ENCODE measurements at regions not wholly inside any gene's neighbourhood (a gene's known extent, or its start where the extent isn't known, plus 50 kb on each side); places are given as distances from the start of the nearest gene placed in this dataset.

DNA sequence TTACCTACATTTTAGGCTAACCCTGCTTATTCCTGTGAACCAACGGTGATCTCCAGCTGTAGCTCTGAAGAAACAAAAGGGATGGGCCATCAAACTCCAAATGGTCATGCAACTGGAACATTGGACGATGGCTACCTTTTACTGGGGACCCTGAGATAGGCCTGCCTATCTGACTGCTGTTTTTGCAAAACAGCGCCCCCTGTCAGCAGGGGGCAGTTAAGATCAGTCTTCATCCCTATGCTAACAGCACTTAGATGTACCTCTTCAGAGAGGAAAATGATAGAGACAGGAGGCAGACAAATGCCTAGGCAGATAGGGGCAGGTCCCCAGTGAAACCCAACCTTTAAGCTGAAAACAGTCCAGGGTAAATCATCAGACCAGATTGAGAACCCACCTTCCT is 1085.4 kb upstream of the SORCS1 start:
- no peak for TF ChIP-seq EGR1 (IDR thresholded peaks at IDR 0.05)
- no peak for TF ChIP-seq RAD21 (IDR thresholded peaks at IDR 0.05; ENCODE audit: low read depth)
- TF ChIP-seq CREB1 (IDR thresholded peaks at IDR 0.05; ENCODE audit: low read depth): no peak
- TF ChIP-seq FOXM1 (IDR thresholded peaks at IDR 0.05; ENCODE audit: borderline replicate concordance, low read depth): no peak
- TF ChIP-seq, protein P1, sequence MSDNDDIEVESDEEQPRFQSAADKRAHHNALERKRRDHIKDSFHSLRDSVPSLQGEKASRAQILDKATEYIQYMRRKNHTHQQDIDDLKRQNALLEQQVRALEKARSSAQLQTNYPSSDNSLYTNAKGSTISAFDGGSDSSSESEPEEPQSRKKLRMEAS (IDR thresholded peaks at IDR 0.05): no peak
- TF ChIP-seq, protein P2, sequence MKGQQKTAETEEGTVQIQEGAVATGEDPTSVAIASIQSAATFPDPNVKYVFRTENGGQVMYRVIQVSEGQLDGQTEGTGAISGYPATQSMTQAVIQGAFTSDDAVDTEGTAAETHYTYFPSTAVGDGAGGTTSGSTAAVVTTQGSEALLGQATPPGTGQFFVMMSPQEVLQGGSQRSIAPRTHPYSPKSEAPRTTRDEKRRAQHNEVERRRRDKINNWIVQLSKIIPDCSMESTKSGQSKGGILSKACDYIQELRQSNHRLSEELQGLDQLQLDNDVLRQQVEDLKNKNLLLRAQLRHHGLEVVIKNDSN (IDR thresholded peaks at IDR 0.05): no peak
- TF ChIP-seq, protein P3, sequence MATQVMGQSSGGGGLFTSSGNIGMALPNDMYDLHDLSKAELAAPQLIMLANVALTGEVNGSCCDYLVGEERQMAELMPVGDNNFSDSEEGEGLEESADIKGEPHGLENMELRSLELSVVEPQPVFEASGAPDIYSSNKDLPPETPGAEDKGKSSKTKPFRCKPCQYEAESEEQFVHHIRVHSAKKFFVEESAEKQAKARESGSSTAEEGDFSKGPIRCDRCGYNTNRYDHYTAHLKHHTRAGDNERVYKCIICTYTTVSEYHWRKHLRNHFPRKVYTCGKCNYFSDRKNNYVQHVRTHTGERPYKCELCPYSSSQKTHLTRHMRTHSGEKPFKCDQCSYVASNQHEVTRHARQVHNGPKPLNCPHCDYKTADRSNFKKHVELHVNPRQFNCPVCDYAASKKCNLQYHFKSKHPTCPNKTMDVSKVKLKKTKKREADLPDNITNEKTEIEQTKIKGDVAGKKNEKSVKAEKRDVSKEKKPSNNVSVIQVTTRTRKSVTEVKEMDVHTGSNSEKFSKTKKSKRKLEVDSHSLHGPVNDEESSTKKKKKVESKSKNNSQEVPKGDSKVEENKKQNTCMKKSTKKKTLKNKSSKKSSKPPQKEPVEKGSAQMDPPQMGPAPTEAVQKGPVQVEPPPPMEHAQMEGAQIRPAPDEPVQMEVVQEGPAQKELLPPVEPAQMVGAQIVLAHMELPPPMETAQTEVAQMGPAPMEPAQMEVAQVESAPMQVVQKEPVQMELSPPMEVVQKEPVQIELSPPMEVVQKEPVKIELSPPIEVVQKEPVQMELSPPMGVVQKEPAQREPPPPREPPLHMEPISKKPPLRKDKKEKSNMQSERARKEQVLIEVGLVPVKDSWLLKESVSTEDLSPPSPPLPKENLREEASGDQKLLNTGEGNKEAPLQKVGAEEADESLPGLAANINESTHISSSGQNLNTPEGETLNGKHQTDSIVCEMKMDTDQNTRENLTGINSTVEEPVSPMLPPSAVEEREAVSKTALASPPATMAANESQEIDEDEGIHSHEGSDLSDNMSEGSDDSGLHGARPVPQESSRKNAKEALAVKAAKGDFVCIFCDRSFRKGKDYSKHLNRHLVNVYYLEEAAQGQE (IDR thresholded peaks at IDR 0.05; ENCODE audit: low read depth): no peak
- no peak for TF ChIP-seq TEAD4 (IDR thresholded peaks at IDR 0.05)
- TF ChIP-seq TCF12 (IDR thresholded peaks at IDR 0.05; ENCODE audit: low read depth): no peak
- no peak for TF ChIP-seq YY1 (IDR thresholded peaks at IDR 0.05; ENCODE audit: low read depth)
- TF ChIP-seq NFIC (IDR thresholded peaks at IDR 0.05): no peak
- no peak for TF ChIP-seq TAF1 (IDR thresholded peaks at IDR 0.05; ENCODE audit: low read depth)
- TF ChIP-seq EP300 (IDR thresholded peaks at IDR 0.05; ENCODE audit: borderline replicate concordance): no peak
- TF ChIP-seq CEBPB (IDR thresholded peaks at IDR 0.05): no peak
- no peak for TF ChIP-seq ZBTB7A (IDR thresholded peaks at IDR 0.05; ENCODE audit: low read depth)

DNA sequence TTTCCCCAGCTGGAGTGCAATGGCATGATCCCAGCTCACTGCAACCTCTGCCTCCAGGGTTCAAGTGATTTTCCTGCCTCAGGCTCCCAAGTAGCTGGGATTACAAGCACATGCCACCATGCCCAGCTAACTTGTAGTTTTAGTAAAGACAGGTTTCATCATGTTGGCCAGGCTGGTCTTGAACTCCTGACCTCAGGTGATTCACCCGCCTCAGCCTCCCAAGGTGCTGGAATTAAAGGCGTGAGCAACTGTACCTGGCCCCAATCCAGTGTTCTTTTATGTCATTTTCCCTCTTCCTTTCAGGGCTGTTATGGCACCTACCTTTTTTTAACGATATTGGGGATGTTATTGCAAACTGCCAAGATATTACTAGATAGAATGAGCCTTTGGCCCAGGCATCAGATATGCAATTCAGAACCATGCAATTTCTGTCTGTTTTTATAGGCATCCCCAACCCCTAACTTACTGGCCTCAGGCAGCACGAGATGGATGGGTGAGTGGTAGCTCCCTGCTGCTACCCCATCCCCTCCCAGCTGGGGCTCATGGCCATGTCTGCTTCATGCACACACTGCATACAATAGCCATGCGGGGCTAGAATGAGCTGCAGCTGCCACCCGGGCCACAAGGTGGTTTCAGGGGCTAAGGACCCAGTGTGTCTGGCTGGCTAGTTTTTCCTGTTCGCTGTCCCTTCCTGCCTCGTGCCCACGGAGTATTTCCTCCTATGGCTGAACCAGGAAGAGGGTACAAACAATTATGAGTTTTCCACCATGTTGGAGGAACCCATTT is 1080.1 kb upstream of the SORCS1 start:
- TF ChIP-seq ZBTB7A (IDR thresholded peaks at IDR 0.05; ENCODE audit: low read depth) (no peak), NFIC (IDR thresholded peaks at IDR 0.05) (no peak), TCF12 (IDR thresholded peaks at IDR 0.05; ENCODE audit: low read depth) (no peak), FOXM1 (IDR thresholded peaks at IDR 0.05; ENCODE audit: borderline replicate concordance, low read depth) (no peak), TAF1 (IDR thresholded peaks at IDR 0.05; ENCODE audit: low read depth) (no peak), EP300 (IDR thresholded peaks at IDR 0.05; ENCODE audit: borderline replicate concordance) (no peak), YY1 (IDR thresholded peaks at IDR 0.05; ENCODE audit: low read depth) (no peak), RAD21 (IDR thresholded peaks at IDR 0.05; ENCODE audit: low read depth) (no peak), CEBPB (IDR thresholded peaks at IDR 0.05) (no peak), TEAD4 (IDR thresholded peaks at IDR 0.05) (no peak), EGR1 (IDR thresholded peaks at IDR 0.05) (no peak), CREB1 (IDR thresholded peaks at IDR 0.05; ENCODE audit: low read depth) (no peak)
- TF ChIP-seq, protein P1 (IDR thresholded peaks at IDR 0.05): no peak
- TF ChIP-seq, protein P2 (IDR thresholded peaks at IDR 0.05): no peak
- TF ChIP-seq, protein P3 (IDR thresholded peaks at IDR 0.05; ENCODE audit: low read depth): no peak

DNA sequence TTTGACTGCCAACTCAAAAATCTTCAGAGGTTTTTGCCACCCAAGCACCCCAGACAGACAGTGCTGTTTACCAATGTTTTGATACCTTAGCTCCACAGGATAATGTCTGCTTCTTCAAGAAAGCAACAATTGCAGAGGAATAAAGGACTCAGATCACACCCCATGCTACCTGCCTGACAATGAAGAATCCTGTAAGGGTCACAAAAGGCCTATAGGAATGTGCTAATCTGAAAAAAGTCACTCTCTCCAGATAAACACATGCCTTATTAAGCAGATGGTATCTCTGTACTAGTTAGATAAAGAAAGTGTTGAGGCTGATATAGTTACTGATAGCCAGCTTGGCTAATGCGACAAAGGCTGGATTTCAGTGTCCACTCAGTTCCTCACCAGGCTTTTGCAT is 1076.7 kb upstream of the SORCS1 start:
- no peak for TF ChIP-seq RAD21 (IDR thresholded peaks at IDR 0.05; ENCODE audit: low read depth)
- TF ChIP-seq NFIC (IDR thresholded peaks at IDR 0.05): no peak

DNA sequence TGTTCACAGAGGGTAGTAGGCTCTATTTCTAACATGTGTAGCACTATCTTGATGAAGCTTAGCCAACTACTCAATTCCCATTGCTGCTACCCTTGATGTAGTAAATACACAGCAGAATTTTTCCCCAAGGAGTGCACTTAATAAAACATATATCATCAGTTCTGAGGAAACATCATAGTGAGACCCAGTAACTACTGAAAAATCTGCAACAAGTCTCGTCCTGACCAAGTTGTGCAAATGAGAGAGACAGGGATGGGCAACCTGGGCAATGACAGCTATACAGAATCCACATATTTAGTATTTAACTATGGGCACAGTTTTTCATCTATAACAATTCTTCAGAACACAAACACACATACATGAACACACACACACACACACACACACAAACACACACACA is 1073.8 kb upstream of the SORCS1 start:
- TF ChIP-seq RAD21 (IDR thresholded peaks at IDR 0.05; ENCODE audit: low read depth) (no peak), CREB1 (IDR thresholded peaks at IDR 0.05; ENCODE audit: low read depth) (no peak), TCF12 (IDR thresholded peaks at IDR 0.05; ENCODE audit: low read depth) (no peak), EP300 (IDR thresholded peaks at IDR 0.05; ENCODE audit: borderline replicate concordance) (no peak), TEAD4 (IDR thresholded peaks at IDR 0.05) (no peak), YY1 (IDR thresholded peaks at IDR 0.05; ENCODE audit: low read depth) (no peak), EGR1 (IDR thresholded peaks at IDR 0.05) (no peak), ZBTB7A (IDR thresholded peaks at IDR 0.05; ENCODE audit: low read depth) (no peak), TAF1 (IDR thresholded peaks at IDR 0.05; ENCODE audit: low read depth) (no peak), FOXM1 (IDR thresholded peaks at IDR 0.05; ENCODE audit: borderline replicate concordance, low read depth) (no peak), NFIC (IDR thresholded peaks at IDR 0.05) (no peak), CEBPB (IDR thresholded peaks at IDR 0.05) (no peak)
- TF ChIP-seq, protein P1 (IDR thresholded peaks at IDR 0.05): no peak
- TF ChIP-seq, protein P2 (IDR thresholded peaks at IDR 0.05): no peak
- TF ChIP-seq, protein P3 (IDR thresholded peaks at IDR 0.05; ENCODE audit: low read depth): no peak

Measured in Ishikawa (cell line).